PFSK-1 (cell line): ENCODE measurements at regions not wholly inside any gene's neighbourhood (a gene's known extent, or its start where the extent isn't known, plus 50 kb on each side); places are given as distances from the start of the nearest gene placed in this dataset.

Experiments used
- FOXP2 ChIP-seq: optimal IDR thresholded peaks from 2 replicates; pipeline ENCODE3; 2011; ENCODE audit warnings: borderline replicate concordance, control low read depth, inconsistent platforms; ENCODE audit not compliant: insufficient read depth; ENCODE audit errors: extremely low read length, extremely low read depth
- POLR2AphosphoS5 ChIP-seq: IDR thresholded peaks from 2 replicates; pipeline ENCODE4 v1.6.1; 2012; ENCODE audit warnings: low read depth, mild to moderate bottlenecking, control low read depth, low read length, moderate library complexity
- REST ChIP-seq, 2 experiments: IDR thresholded peaks; 2 replicates each; pipeline versions ENCODE4 v1.6.1 to v1.8.0; 2011 to 2012; ENCODE audit warnings: low read depth in 2 of 2, low read length in 2 of 2, control low read depth in 1 of 2, inconsistent platforms in 1 of 2, mild to moderate bottlenecking in 1 of 2, moderate library complexity in 1 of 2; ENCODE audit not compliant: insufficient read depth in 1 of 2
- SIN3A ChIP-seq: IDR thresholded peaks from 2 replicates; pipeline ENCODE4 v1.6.1; 2012; ENCODE audit warnings: mild to moderate bottlenecking, low read length, moderate library complexity, borderline replicate concordance; ENCODE audit not compliant: insufficient read depth
- TAF1 ChIP-seq: IDR thresholded peaks from 2 replicates; pipeline ENCODE4 v1.6.1; 2012; ENCODE audit warnings: low read length, control low read depth, borderline replicate concordance; ENCODE audit not compliant: insufficient read depth

GRCh38 chr10:8327140-8327423 lies 272.6 kb downstream of the GATA3 start:
- no peak for TF ChIP-seq FOXP2
- no peak for TF ChIP-seq REST (IDR thresholded peaks at IDR 0.05; ENCODE audit: insufficient read depth in 1 of 2, low read depth in 2 of 2, low read length in 2 of 2)
- TF ChIP-seq TAF1 = no peak
- no peak for TF ChIP-seq SIN3A
- no peak for TF ChIP-seq POLR2AphosphoS5

GRCh38 chr10:8331387-8331786 lies 276.9 kb downstream of the GATA3 start:
- no peak for TF ChIP-seq SIN3A
- no peak for TF ChIP-seq POLR2AphosphoS5
- TF ChIP-seq FOXP2 = no peak
- TF ChIP-seq REST (IDR thresholded peaks at IDR 0.05; ENCODE audit: insufficient read depth in 1 of 2, low read depth in 2 of 2, low read length in 2 of 2) = no peak
- no peak for TF ChIP-seq TAF1

- TF ChIP-seq REST (IDR thresholded peaks at IDR 0.05; ENCODE audit: insufficient read depth in 1 of 2, low read depth in 2 of 2, low read length in 2 of 2) (no peak), POLR2AphosphoS5 (0 out of 2 replicates have a peak, but pooled peaks have one; percentile 17), SIN3A (no peak), TAF1 (peak; percentile 34; the same call in 1 of the 2 replicates), FOXP2 (peak; percentile 86)
These were observed 277.6 kb downstream of the GATA3 start for GRCh38 chr10:8331896-8332729.

GRCh38 chr10:8332730-8333111 lies 278.2 kb downstream of the GATA3 start:
- TF ChIP-seq TAF1 (no peak), REST (IDR thresholded peaks at IDR 0.05; ENCODE audit: insufficient read depth in 1 of 2, low read depth in 2 of 2, low read length in 2 of 2) (no peak), POLR2AphosphoS5 (no peak), FOXP2 (no peak), SIN3A (no peak)

GRCh38 chr10:8334631-8335030 lies 280.1 kb downstream of the GATA3 start:
- no peak for TF ChIP-seq POLR2AphosphoS5
- TF ChIP-seq TAF1 = no peak
- TF ChIP-seq REST (IDR thresholded peaks at IDR 0.05; ENCODE audit: insufficient read depth in 1 of 2, low read depth in 2 of 2, low read length in 2 of 2) = no peak
- TF ChIP-seq SIN3A = no peak
- TF ChIP-seq FOXP2 = no peak
